Psoas muscle (tissue), 7 donors: ENCODE measurements at regions not wholly inside any gene's neighbourhood (a gene's known extent, or its start where the extent isn't known, plus 50 kb on each side); places are given as distances from the start of the nearest gene placed in this dataset.

Source experiments
- ATAC-seq, 4 donors: fragments of 200-7000 bp; cut with Tn5 transposase; one replicate each; pipeline ENCODE4 v1.9.1; 2020; ENCODE audit warnings: moderate library complexity in 3 of 4, mild to moderate bottlenecking in 2 of 4
- DNase-seq, 2 donors: peaks; one replicate each; pipeline ENCODE4 v3.0.0-alpha.2; 2020
- H3K27ac ChIP-seq: fragments of 200-600 bp; one replicate; pipeline ENCODE4 v1.8.0; 2022
- H3K27me3 ChIP-seq, 3 donors: fragments of 200-600 bp in 1 of 3; one replicate each; pipeline versions ENCODE4 v1.6.1 to v1.8.0; 2013 to 2022; ENCODE audit warnings: low read length in 2 of 3, mild to moderate bottlenecking in 2 of 3, moderate library complexity in 1 of 3; ENCODE audit not compliant: insufficient read depth in 3 of 3
- H3K36me3 ChIP-seq, 2 donors: fragments of 200-600 bp in 1 of 2; one replicate each; pipeline versions ENCODE4 v1.6.1 to v1.8.0; 2013 to 2022; ENCODE audit warnings: low read depth in 1 of 2, mild to moderate bottlenecking in 1 of 2, moderate library complexity in 1 of 2; ENCODE audit not compliant: insufficient read depth in 1 of 2
- H3K4me1 ChIP-seq: fragments of 200-600 bp; one replicate; pipeline ENCODE4 v1.8.0; 2022
- H3K4me3 ChIP-seq: fragments of 200-600 bp; one replicate; pipeline ENCODE4 v1.8.0; 2022; ENCODE audit warnings: mild to moderate bottlenecking
- H3K9me3 ChIP-seq: fragments of 200-600 bp; one replicate; pipeline ENCODE4 v1.8.0; 2022
- CTCF ChIP-seq: fragments of 200-600 bp; IDR thresholded peaks from one replicate; pipeline ENCODE4 v1.8.0; 2022; ENCODE audit warnings: antibody characterized with exemption
- WGBS, 3 donors: extraction: QIAGEN DNeasy Blood & Tissue Kit; methylation state at CpG; one replicate each; pipeline versions ENCODE4 v1.1.6 to v1.1.7; 2013; 5-methylcytosine and 5-hydroxymethylcytosine counted together
- intact Hi-C, 2 donors: fragments of 100-400 bp; cut with DNase I; formaldehyde crosslinking; loops; one replicate each; pipeline versions ENCODE4 v1.11.0 to v1.14.2; 2022
- donor health status: healthy with polysubstance abuse.
- donor health status: DM: no; HTN: no; CAD: no; lungs with moderate emphysema.
- donor health status: Bipolar disorder and iron deficiency.
- donor health status: healthy.
- donor health status: DM: yes; HTN: yes; CAD: no.
- donor health status: DM: no; HTN: no; CAD: no.
- donor health status: DM: yes; HTN: yes; CAD: no.

- intact Hi-C loops, result no loop called here
- DNase-seq, result no peak
- Histone ChIP-seq H3K4me3 (no peak overlapping the region), H3K27me3 (no peaks in the 10 kb centered on the region), H3K27ac (no peak overlapping the region), H3K36me3 (no peaks in the 10 kb centered on the region), H3K9me3 (no peaks in the 10 kb centered on the region), H3K4me1 (no peaks in the 10 kb centered on the region)
- TF ChIP-seq CTCF, result no peak
- no peak for ATAC-seq
- WGBS, 3 donors, result 70 to 87% (median 78%) methylated on average over 5 of the region's 5 CpGs
Measured at GRCh38 chr17:59464246-59464645, 101.2 kb upstream of the DHX40 start.

GRCh38 chr17:59465949-59466307 is 99.5 kb upstream of the DHX40 start:
- H3K36me3 ChIP-seq, result no peaks in the 10 kb centered on the region
- H3K4me1 ChIP-seq, result no peaks in the 10 kb centered on the region
- 83 to 94% (median 86%) methylated on average over 6 of the region's 6 CpGs for WGBS, 3 donors
- ATAC-seq (no peak), DNase-seq (no peak)
- intact Hi-C loops, result no loop called here
- no peak overlapping the region for H3K4me3 ChIP-seq
- H3K27ac ChIP-seq, result no peak overlapping the region
- H3K27me3 ChIP-seq, result no peaks in the 10 kb centered on the region
- no peaks in the 10 kb centered on the region for H3K9me3 ChIP-seq
- no peak for TF ChIP-seq CTCF

GRCh38 chr17:59466946-59467801 is 98.2 kb upstream of the DHX40 start:
- no peaks in the 10 kb centered on the region for H3K9me3 ChIP-seq
- H3K27ac ChIP-seq, result no peak overlapping the region
- DNase-seq (no peak), ATAC-seq (no peak)
- WGBS, 3 donors, result 91 to 94% (median 94%) methylated on average over 5 of the region's 5 CpGs
- H3K27me3 ChIP-seq, result no peaks in the 10 kb centered on the region
- no peaks in the 10 kb centered on the region for H3K4me1 ChIP-seq
- H3K4me3 ChIP-seq, result no peak overlapping the region
- TF ChIP-seq CTCF, result no peak
- intact Hi-C loops, result no loop called here
- no peaks in the 10 kb centered on the region for H3K36me3 ChIP-seq

GRCh38 chr17:59469786-59470485 is 95.5 kb upstream of the DHX40 start:
- no peaks in the 10 kb centered on the region for H3K36me3 ChIP-seq
- H3K27me3 ChIP-seq, result no peaks in the 10 kb centered on the region
- H3K9me3 ChIP-seq, result no peaks in the 10 kb centered on the region
- H3K4me1 ChIP-seq, result no peaks in the 10 kb centered on the region
- no peak for TF ChIP-seq CTCF
- DNase-seq (no peak), ATAC-seq (no peak)
- no peak overlapping the region for H3K4me3 ChIP-seq
- no peak overlapping the region for H3K27ac ChIP-seq
- WGBS, 3 donors, result 86 to 87% (median 86%) methylated on average over 8 of the region's 8 CpGs
- intact Hi-C loops, result no loop called here
